ENCODE measurements at regions not wholly inside any gene's neighbourhood (a gene's known extent, or its start where the extent isn't known, plus 50 kb on each side); places are given as distances from the start of the nearest gene placed in this dataset.

DNA sequence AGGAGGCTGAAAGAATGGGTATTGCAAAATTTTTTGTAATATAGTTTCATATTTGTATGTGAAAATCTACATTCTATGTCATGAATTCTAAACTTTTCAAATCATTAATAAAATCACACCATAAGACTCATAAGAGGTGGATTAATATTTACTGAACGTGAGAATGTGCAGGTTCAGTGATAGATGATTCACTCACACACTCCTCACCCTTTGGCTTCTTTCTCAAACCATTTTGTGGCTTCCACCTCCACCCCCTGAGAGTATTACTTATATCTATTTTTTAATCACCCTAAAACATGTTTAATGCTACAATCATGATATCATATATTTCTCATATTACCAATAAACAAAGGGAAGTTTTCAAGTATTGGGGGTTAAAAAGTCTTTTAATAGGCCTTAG is 275.5 kb downstream of the MEF2C start:
- TF ChIP-seq, protein P1, sequence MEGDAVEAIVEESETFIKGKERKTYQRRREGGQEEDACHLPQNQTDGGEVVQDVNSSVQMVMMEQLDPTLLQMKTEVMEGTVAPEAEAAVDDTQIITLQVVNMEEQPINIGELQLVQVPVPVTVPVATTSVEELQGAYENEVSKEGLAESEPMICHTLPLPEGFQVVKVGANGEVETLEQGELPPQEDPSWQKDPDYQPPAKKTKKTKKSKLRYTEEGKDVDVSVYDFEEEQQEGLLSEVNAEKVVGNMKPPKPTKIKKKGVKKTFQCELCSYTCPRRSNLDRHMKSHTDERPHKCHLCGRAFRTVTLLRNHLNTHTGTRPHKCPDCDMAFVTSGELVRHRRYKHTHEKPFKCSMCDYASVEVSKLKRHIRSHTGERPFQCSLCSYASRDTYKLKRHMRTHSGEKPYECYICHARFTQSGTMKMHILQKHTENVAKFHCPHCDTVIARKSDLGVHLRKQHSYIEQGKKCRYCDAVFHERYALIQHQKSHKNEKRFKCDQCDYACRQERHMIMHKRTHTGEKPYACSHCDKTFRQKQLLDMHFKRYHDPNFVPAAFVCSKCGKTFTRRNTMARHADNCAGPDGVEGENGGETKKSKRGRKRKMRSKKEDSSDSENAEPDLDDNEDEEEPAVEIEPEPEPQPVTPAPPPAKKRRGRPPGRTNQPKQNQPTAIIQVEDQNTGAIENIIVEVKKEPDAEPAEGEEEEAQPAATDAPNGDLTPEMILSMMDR (IDR thresholded peaks at IDR 0.05), result no peak
- no peak for TF ChIP-seq POLR2A (IDR thresholded peaks at IDR 0.05)
